Transverse colon (tissue), 4 donors: ENCODE measurements at regions not wholly inside any gene's neighbourhood (a gene's known extent, or its start where the extent isn't known, plus 50 kb on each side); places are given as distances from the start of the nearest gene placed in this dataset.

Experiments used
- EP300 ChIP-seq: sonication (generic); formaldehyde crosslinking; IDR thresholded peaks from one replicate; pipeline ENCODE4 v1.6.1; 2017; ENCODE audit warnings: antibody characterized with exemption, low read depth
- POLR2A ChIP-seq: fragments of 450-650 bp; IDR thresholded peaks from one replicate; pipeline ENCODE4 v1.6.1; 2016; ENCODE audit warnings: antibody characterized with exemption, mild to moderate bottlenecking, moderate library complexity
- POLR2AphosphoS5 ChIP-seq, 3 donors: sonication (generic); formaldehyde crosslinking; IDR thresholded peaks; one replicate each; pipeline ENCODE4 v1.6.1; 2016; ENCODE audit warnings: antibody characterized with exemption in 3 of 3
- TF ChIP-seq, protein P1 (sequence below), 5 experiments: fragments of 200-600 bp in 3 of 5; fragments of 450-650 bp in 2 of 5; sonication (generic) in 3 of 5; IDR thresholded peaks; 1 replicate in 2 of 5; 2 replicates in 3 of 5; pipeline ENCODE4 v1.5.1; 2016 to 2017; ENCODE audit warnings: antibody characterized with exemption in 5 of 5, inconsistent platforms in 3 of 5, mild to moderate bottlenecking in 2 of 5, moderate library complexity in 1 of 5

DNA sequence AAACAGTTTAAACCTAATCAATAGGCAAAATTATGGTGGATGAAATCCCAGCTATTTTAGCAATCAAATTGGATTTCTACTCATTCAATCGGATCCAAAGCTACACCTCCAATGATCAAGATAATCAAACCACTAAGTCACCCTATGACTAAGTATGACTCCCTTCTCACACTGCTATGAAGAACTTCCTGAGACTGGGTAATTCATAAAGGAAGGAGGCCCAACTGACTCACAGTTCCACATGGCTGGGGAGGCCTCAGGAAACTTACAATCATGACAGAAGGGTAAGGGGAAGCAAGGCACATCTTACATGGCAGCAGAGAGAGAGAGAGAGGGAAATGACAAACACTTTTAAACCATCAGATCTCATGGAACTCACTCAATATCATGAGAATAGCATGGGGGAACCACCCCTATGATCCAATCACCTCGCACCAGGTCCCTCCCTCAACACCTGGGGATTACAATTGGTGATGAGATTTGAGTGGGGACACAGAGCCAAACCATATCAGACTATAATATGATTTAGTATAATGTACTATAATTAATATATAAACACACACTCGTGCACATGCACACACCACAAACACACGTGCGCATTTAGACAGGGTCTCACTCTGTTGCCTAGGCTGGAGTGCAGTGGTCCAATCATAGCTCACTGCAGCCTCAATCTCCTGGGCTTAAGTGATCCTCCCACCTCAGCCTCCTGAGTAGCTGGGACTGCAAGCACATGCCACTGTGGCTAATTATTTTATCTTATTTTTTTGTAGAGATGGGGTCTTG lies 213.6 kb upstream of the FOXK1 start:
- TF ChIP-seq POLR2A, result no peak
- TF ChIP-seq, protein P1, sequence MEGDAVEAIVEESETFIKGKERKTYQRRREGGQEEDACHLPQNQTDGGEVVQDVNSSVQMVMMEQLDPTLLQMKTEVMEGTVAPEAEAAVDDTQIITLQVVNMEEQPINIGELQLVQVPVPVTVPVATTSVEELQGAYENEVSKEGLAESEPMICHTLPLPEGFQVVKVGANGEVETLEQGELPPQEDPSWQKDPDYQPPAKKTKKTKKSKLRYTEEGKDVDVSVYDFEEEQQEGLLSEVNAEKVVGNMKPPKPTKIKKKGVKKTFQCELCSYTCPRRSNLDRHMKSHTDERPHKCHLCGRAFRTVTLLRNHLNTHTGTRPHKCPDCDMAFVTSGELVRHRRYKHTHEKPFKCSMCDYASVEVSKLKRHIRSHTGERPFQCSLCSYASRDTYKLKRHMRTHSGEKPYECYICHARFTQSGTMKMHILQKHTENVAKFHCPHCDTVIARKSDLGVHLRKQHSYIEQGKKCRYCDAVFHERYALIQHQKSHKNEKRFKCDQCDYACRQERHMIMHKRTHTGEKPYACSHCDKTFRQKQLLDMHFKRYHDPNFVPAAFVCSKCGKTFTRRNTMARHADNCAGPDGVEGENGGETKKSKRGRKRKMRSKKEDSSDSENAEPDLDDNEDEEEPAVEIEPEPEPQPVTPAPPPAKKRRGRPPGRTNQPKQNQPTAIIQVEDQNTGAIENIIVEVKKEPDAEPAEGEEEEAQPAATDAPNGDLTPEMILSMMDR (IDR thresholded peaks at IDR 0.05), result no peak
- no peak for TF ChIP-seq POLR2AphosphoS5 (IDR thresholded peaks at IDR 0.05)
- no peak for TF ChIP-seq EP300
